WTC11 (cell line): ENCODE measurements at regions not wholly inside any gene's neighbourhood (a gene's known extent, or its start where the extent isn't known, plus 50 kb on each side); places are given as distances from the start of the nearest gene placed in this dataset.

Experiments used
- E2F5 ChIP-seq: sonication (generic); formaldehyde crosslinking; IDR thresholded peaks from 2 replicates; pipeline ENCODE4 v1.8.1; 2022; ENCODE audit warnings: mild to moderate bottlenecking, moderate library complexity, missing genetic modification reagents
- GTF2I ChIP-seq: fragments of 250-450 bp; sonication (Bioruptor Pico); conservative IDR thresholded peaks from 2 replicates; pipeline ENCODE4 v1.4.0; 2021; ENCODE audit warnings: mild to moderate bottlenecking
- TEAD4 ChIP-seq: sonication (generic); formaldehyde crosslinking; IDR thresholded peaks from 2 replicates; pipeline ENCODE4 v1.8.0; 2022; ENCODE audit warnings: mild to moderate bottlenecking, missing genetic modification reagents
- ZNF232 ChIP-seq: sonication (generic); formaldehyde crosslinking; IDR thresholded peaks from 2 replicates; pipeline ENCODE4 v1.8.0; 2022; ENCODE audit warnings: mild to moderate bottlenecking, missing genetic modification reagents
- ZNF263 ChIP-seq: sonication (generic); formaldehyde crosslinking; IDR thresholded peaks from 2 replicates; pipeline ENCODE4 v1.8.1; 2022; ENCODE audit warnings: low read depth, mild to moderate bottlenecking, moderate library complexity, missing genetic modification reagents
- ZNF512 ChIP-seq: sonication (generic); formaldehyde crosslinking; IDR thresholded peaks from 2 replicates; pipeline ENCODE4 v1.8.1; 2022; ENCODE audit warnings: missing genetic modification reagents, borderline replicate concordance

DNA sequence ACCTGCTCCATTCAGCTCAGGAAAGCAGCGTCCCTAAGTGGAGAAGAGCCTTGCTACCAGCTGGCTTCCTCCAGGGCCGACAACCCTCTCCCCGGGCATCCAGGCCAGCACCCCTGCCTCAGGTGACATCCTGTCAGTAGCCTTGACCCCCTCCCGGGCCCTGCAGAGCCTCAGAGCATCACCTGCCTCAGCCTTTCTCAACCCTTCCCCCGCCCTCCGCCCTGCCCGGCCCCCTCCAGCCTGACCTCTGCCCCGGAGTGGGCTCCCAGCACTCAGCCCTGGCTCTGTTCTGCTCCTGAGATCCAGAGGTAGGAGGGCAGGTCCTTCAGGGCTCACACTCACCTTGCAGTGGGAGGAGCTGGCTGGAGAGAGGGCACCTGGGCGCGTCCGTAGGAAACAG is 73.8 kb upstream of the METRNL start:
- TF ChIP-seq ZNF263 (CRISPR knock-in tag) = no peak
- TF ChIP-seq E2F5 (CRISPR knock-in tag) = no peak
- TF ChIP-seq TEAD4 (CRISPR knock-in tag) = no peak
- TF ChIP-seq ZNF232 (CRISPR knock-in tag) = no peak
- no peak for TF ChIP-seq ZNF512 (CRISPR knock-in tag)
- no peak for TF ChIP-seq GTF2I
